ENCODE measurements at regions not wholly inside any gene's neighbourhood (a gene's known extent, or its start where the extent isn't known, plus 50 kb on each side); places are given as distances from the start of the nearest gene placed in this dataset.

GRCh38 chr4:35167385-35167784, 1076.9 kb downstream of the ARAP2 start:
- intact Hi-C loops (cut with DNase I; ENCODE audit: low total_unique reads) (no loop called here), in situ Hi-C loops (cut with MboI; ENCODE audit: low sequenced_read_pairs in 4 of 4) (no loop called here)
- no peak overlapping the region for H3K4me3 ChIP-seq
- DNase-seq = no peak
- H3K27ac ChIP-seq = no peak overlapping the region
- ATAC-seq = no peak
- no peak for TF ChIP-seq POLR2A (IDR thresholded peaks at IDR 0.05)
- no peak for TF ChIP-seq CTCF (IDR thresholded peaks at IDR 0.05 in 4 of 5, conservative IDR thresholded peaks at IDR 0.05 in 1 of 5)
- no peaks in the 10 kb centered on the region for H3K36me3 ChIP-seq
- H3K27me3 ChIP-seq = no peaks in the 10 kb centered on the region
- no peaks in the 10 kb centered on the region for H3K4me1 ChIP-seq
- no peaks in the 10 kb centered on the region for H3K9me3 ChIP-seq

GRCh38 chr4:35175487-35175886, 1068.8 kb downstream of the ARAP2 start:
- no peaks in the 10 kb centered on the region for H3K36me3 ChIP-seq
- no peak overlapping the region for H3K27ac ChIP-seq
- no peak overlapping the region for H3K4me3 ChIP-seq
- ATAC-seq (no peak), DNase-seq (no peak)
- no peak for TF ChIP-seq CTCF (IDR thresholded peaks at IDR 0.05 in 4 of 5, conservative IDR thresholded peaks at IDR 0.05 in 1 of 5)
- H3K9me3 ChIP-seq = no peaks in the 10 kb centered on the region
- intact Hi-C loops (cut with DNase I; ENCODE audit: low total_unique reads) = no loop called here
- H3K27me3 ChIP-seq = no peaks in the 10 kb centered on the region
- H3K4me1 ChIP-seq = no peaks in the 10 kb centered on the region
- in situ Hi-C loops (cut with MboI; ENCODE audit: low sequenced_read_pairs in 4 of 4) = no loop called here

- Histone ChIP-seq H3K27me3 (no peaks in the 10 kb centered on the region), H3K27ac (no peak overlapping the region), H3K4me3 (no peak overlapping the region), H3K4me1 (no peaks in the 10 kb centered on the region), H3K36me3 (no peaks in the 10 kb centered on the region), H3K9me3 (no peaks in the 10 kb centered on the region)
- no peak for ATAC-seq
- in situ Hi-C loops (cut with MboI; ENCODE audit: low sequenced_read_pairs in 4 of 4) (no loop called here), intact Hi-C loops (cut with DNase I; ENCODE audit: low total_unique reads) (no loop called here)
- no peak for DNase-seq
- no peak for TF ChIP-seq POLR2A (IDR thresholded peaks at IDR 0.05)
- no peak for TF ChIP-seq CTCF (IDR thresholded peaks at IDR 0.05 in 4 of 5, conservative IDR thresholded peaks at IDR 0.05 in 1 of 5)
Observed at GRCh38 chr4:35175894-35176293, 1068.4 kb downstream of the ARAP2 start.

- no peak overlapping the region for H3K27ac ChIP-seq
- H3K4me3 ChIP-seq = no peak overlapping the region
- ATAC-seq (no peak), DNase-seq (no peak)
- no peaks in the 10 kb centered on the region for H3K4me1 ChIP-seq
- H3K9me3 ChIP-seq = no peaks in the 10 kb centered on the region
- TF ChIP-seq POLR2A (IDR thresholded peaks at IDR 0.05) = no peak
- TF ChIP-seq CTCF (IDR thresholded peaks at IDR 0.05 in 4 of 5, conservative IDR thresholded peaks at IDR 0.05 in 1 of 5) = no peak
- in situ Hi-C loops (cut with MboI; ENCODE audit: low sequenced_read_pairs in 4 of 4) (no loop called here), intact Hi-C loops (cut with DNase I; ENCODE audit: low total_unique reads) (no loop called here)
- no peaks in the 10 kb centered on the region for H3K36me3 ChIP-seq
- no peaks in the 10 kb centered on the region for H3K27me3 ChIP-seq
Observed at GRCh38 chr4:35182451-35182850, 1061.9 kb downstream of the ARAP2 start.

GRCh38 chr4:35189988-35190613, 1054.2 kb downstream of the ARAP2 start:
- no peaks in the 10 kb centered on the region for H3K36me3 ChIP-seq
- ATAC-seq (no peak), DNase-seq (no peak)
- H3K4me1 ChIP-seq = no peaks in the 10 kb centered on the region
- H3K27me3 ChIP-seq = no peaks in the 10 kb centered on the region
- TF ChIP-seq POLR2A (IDR thresholded peaks at IDR 0.05) (no peak), CTCF (IDR thresholded peaks at IDR 0.05 in 4 of 5, conservative IDR thresholded peaks at IDR 0.05 in 1 of 5) (no peak)
- in situ Hi-C loops (cut with MboI; ENCODE audit: low sequenced_read_pairs in 4 of 4) = no loop called here
- no peak overlapping the region for H3K27ac ChIP-seq
- no peak overlapping the region for H3K4me3 ChIP-seq
- no peaks in the 10 kb centered on the region for H3K9me3 ChIP-seq
- intact Hi-C loops (cut with DNase I; ENCODE audit: low total_unique reads) = no loop called here
